ENCODE measurements at regions not wholly inside any gene's neighbourhood (a gene's known extent, or its start where the extent isn't known, plus 50 kb on each side); places are given as distances from the start of the nearest gene placed in this dataset.

- no peak for TF ChIP-seq REST (IDR thresholded peaks at IDR 0.05; ENCODE audit: low read depth)
- TF ChIP-seq USF1 (IDR thresholded peaks at IDR 0.05): no peak
Observed at GRCh38 chr13:105307776-105308175, 1227.7 kb downstream of the EFNB2 start.

GRCh38 chr13:105297839-105298238 lies 1237.6 kb downstream of the EFNB2 start:
- TF ChIP-seq RAD21 (IDR thresholded peaks at IDR 0.05; ENCODE audit: low read depth) (no peak), CEBPB (IDR thresholded peaks at IDR 0.05) (no peak), YY1 (IDR thresholded peaks at IDR 0.05; ENCODE audit: low read depth) (no peak), TAF1 (IDR thresholded peaks at IDR 0.05; ENCODE audit: low read depth) (no peak), EGR1 (IDR thresholded peaks at IDR 0.05) (no peak), MAX (IDR thresholded peaks at IDR 0.05) (no peak), CREB1 (IDR thresholded peaks at IDR 0.05; ENCODE audit: low read depth) (no peak), FOXM1 (IDR thresholded peaks at IDR 0.05; ENCODE audit: borderline replicate concordance, low read depth) (no peak), TEAD4 (IDR thresholded peaks at IDR 0.05) (no peak), ZBTB7A (IDR thresholded peaks at IDR 0.05; ENCODE audit: low read depth) (no peak), NFIC (IDR thresholded peaks at IDR 0.05) (no peak)

- TF ChIP-seq ZBTB7A (IDR thresholded peaks at IDR 0.05; ENCODE audit: low read depth) (no peak), FOXM1 (IDR thresholded peaks at IDR 0.05; ENCODE audit: borderline replicate concordance, low read depth) (no peak), USF1 (IDR thresholded peaks at IDR 0.05) (no peak), YY1 (IDR thresholded peaks at IDR 0.05; ENCODE audit: low read depth) (no peak), REST (IDR thresholded peaks at IDR 0.05; ENCODE audit: low read depth) (no peak), EGR1 (IDR thresholded peaks at IDR 0.05) (no peak), TEAD4 (IDR thresholded peaks at IDR 0.05) (no peak), EP300 (IDR thresholded peaks at IDR 0.05; ENCODE audit: borderline replicate concordance) (no peak), NFIC (IDR thresholded peaks at IDR 0.05) (no peak), CEBPB (IDR thresholded peaks at IDR 0.05) (no peak), TAF1 (IDR thresholded peaks at IDR 0.05; ENCODE audit: low read depth) (no peak), CREB1 (IDR thresholded peaks at IDR 0.05; ENCODE audit: low read depth) (no peak), TCF12 (IDR thresholded peaks at IDR 0.05; ENCODE audit: low read depth) (no peak), MAX (IDR thresholded peaks at IDR 0.05) (no peak), RAD21 (IDR thresholded peaks at IDR 0.05; ENCODE audit: low read depth) (no peak)
Observed at GRCh38 chr13:105291987-105292386, 1243.5 kb downstream of the EFNB2 start.

GRCh38 chr13:105290596-105290995 lies 1244.9 kb downstream of the EFNB2 start:
- TF ChIP-seq MAX (IDR thresholded peaks at IDR 0.05) (no peak), ZBTB7A (IDR thresholded peaks at IDR 0.05; ENCODE audit: low read depth) (no peak), YY1 (IDR thresholded peaks at IDR 0.05; ENCODE audit: low read depth) (no peak), REST (IDR thresholded peaks at IDR 0.05; ENCODE audit: low read depth) (no peak), CREB1 (IDR thresholded peaks at IDR 0.05; ENCODE audit: low read depth) (no peak)

GRCh38 chr13:105285526-105285925 lies 1249.9 kb downstream of the EFNB2 start:
- TF ChIP-seq ZBTB7A (IDR thresholded peaks at IDR 0.05; ENCODE audit: low read depth) (no peak), MAX (IDR thresholded peaks at IDR 0.05) (no peak), CREB1 (IDR thresholded peaks at IDR 0.05; ENCODE audit: low read depth) (no peak)
